ENCODE measurements at regions not wholly inside any gene's neighbourhood (a gene's known extent, or its start where the extent isn't known, plus 50 kb on each side); places are given as distances from the start of the nearest gene placed in this dataset.
"Not testable (repeated sequence)": the region's sequence is repeated elsewhere in the genome, so short reads cannot be mapped to it uniquely, and the experiment has no call there.

GRCh38 chr7:17411922-17412321 lies 113.5 kb downstream of the AHR start:
- Histone ChIP-seq H3K4me1 (replicated peaks; ENCODE audit: insufficient read depth) (peaks cover 39% of the 10 kb centered on the region), H4K20me1 (ENCODE audit: insufficient read depth) (no peaks in the 10 kb centered on the region), H3K9me3 (ENCODE audit: insufficient read depth, low read depth) (peaks cover 20% of the 10 kb centered on the region; the same call in 1 of the 2 replicates), H3K4me3 (no peak overlapping the region), H3K9me2 (ENCODE audit: insufficient read depth) (0 out of 2 replicates have a peak, but pooled peaks cover 3% of the 10 kb centered on the region), H3K79me2 (ENCODE audit: low read depth) (no peaks in the 10 kb centered on the region), H2AFZ (no peak overlapping the region), H3F3A (ENCODE audit: insufficient read depth, low read depth) (peaks cover 19% of the 10 kb centered on the region), H3K4me2 (no peak overlapping the region), H3K27me3 (ENCODE audit: insufficient read depth, low read depth) (no peaks in the 10 kb centered on the region), H3K27ac (no peak overlapping the region), H3K36me3 (ENCODE audit: low read depth) (no peaks in the 10 kb centered on the region)
- intact Hi-C loops (cut with micrococcal nuclease; ENCODE audit: unreplicated experiment), result no loop called here
- TF ChIP-seq EZH2 (IDR thresholded peaks at IDR 0.05; ENCODE audit: low read depth), result no peak
- no peak for TF ChIP-seq CTCF (conservative IDR thresholded peaks at IDR 0.05)
- DNase-seq, result no peak
- BruUV-seq (replicated peaks), result no TSS peak
- POLR2A ChIA-PET (ENCODE audit: unreplicated experiment), result no interaction called here
- CTCF ChIA-PET, result no interaction called here

- BruUV-seq (replicated peaks), result no TSS peak
- no peaks in the 10 kb centered on the region for H3K36me3 ChIP-seq (ENCODE audit: low read depth)
- peaks cover 19% of the 10 kb centered on the region for H3F3A ChIP-seq (ENCODE audit: insufficient read depth, low read depth)
- H3K4me1 ChIP-seq (replicated peaks; ENCODE audit: insufficient read depth), result peaks cover 29% of the 10 kb centered on the region
- H3K4me2 ChIP-seq, result no peak overlapping the region
- peaks cover 11% of the 10 kb centered on the region; the same call in 1 of the 2 replicates for H3K9me3 ChIP-seq (ENCODE audit: insufficient read depth, low read depth)
- TF ChIP-seq CTCF (conservative IDR thresholded peaks at IDR 0.05) (no peak), EZH2 (IDR thresholded peaks at IDR 0.05; ENCODE audit: low read depth) (no peak)
- intact Hi-C loops (cut with micrococcal nuclease; ENCODE audit: unreplicated experiment), result no loop called here
- no peak overlapping the region for H3K4me3 ChIP-seq
- H3K9me2 ChIP-seq (ENCODE audit: insufficient read depth), result 0 out of 2 replicates have a peak, but pooled peaks cover 3% of the 10 kb centered on the region
- no peak for DNase-seq
- no peaks in the 10 kb centered on the region for H3K27me3 ChIP-seq (ENCODE audit: insufficient read depth, low read depth)
- ChIA-PET CTCF (no interaction called here), POLR2A (ENCODE audit: unreplicated experiment) (no interaction called here)
- H4K20me1 ChIP-seq (ENCODE audit: insufficient read depth), result no peaks in the 10 kb centered on the region
- H2AFZ ChIP-seq, result no peak overlapping the region
- no peaks in the 10 kb centered on the region for H3K79me2 ChIP-seq (ENCODE audit: low read depth)
- H3K27ac ChIP-seq, result no peak overlapping the region
Measured at GRCh38 chr7:17412883-17413282, 114.4 kb downstream of the AHR start.

- no peak for TF ChIP-seq EZH2 (IDR thresholded peaks at IDR 0.05; ENCODE audit: low read depth)
- TF ChIP-seq CTCF (conservative IDR thresholded peaks at IDR 0.05), result no peak
- Histone ChIP-seq H3K36me3 (ENCODE audit: low read depth) (no peaks in the 10 kb centered on the region), H3K79me2 (ENCODE audit: low read depth) (no peaks in the 10 kb centered on the region), H4K20me1 (ENCODE audit: insufficient read depth) (no peaks in the 10 kb centered on the region), H3K9me2 (ENCODE audit: insufficient read depth) (no peaks in the 10 kb centered on the region), H3K27ac (no peak overlapping the region), H3K27me3 (ENCODE audit: insufficient read depth, low read depth) (no peaks in the 10 kb centered on the region), H3K4me3 (no peak overlapping the region), H3K4me1 (replicated peaks; ENCODE audit: insufficient read depth) (no peaks in the 10 kb centered on the region), H2AFZ (no peak overlapping the region), H3F3A (ENCODE audit: insufficient read depth, low read depth) (no peaks in the 10 kb centered on the region), H3K9me3 (ENCODE audit: insufficient read depth, low read depth) (peaks cover 3% of the 10 kb centered on the region; the same call in 1 of the 2 replicates), H3K4me2 (no peak overlapping the region)
- DNase-seq, result no peak
- ChIA-PET CTCF (no interaction called here), POLR2A (ENCODE audit: unreplicated experiment) (no interaction called here)
- intact Hi-C loops (cut with micrococcal nuclease; ENCODE audit: unreplicated experiment), result no loop called here
- no TSS peak for BruUV-seq (replicated peaks)
Measured at GRCh38 chr7:17415955-17416354, 117.5 kb downstream of the AHR start.

- H4K20me1 ChIP-seq (ENCODE audit: insufficient read depth); H3K27me3 ChIP-seq (ENCODE audit: insufficient read depth, low read depth); H3K27ac ChIP-seq; H2AFZ ChIP-seq; H3K4me2 ChIP-seq; H3K4me1 ChIP-seq (replicated peaks; ENCODE audit: insufficient read depth); BruUV-seq (replicated peaks); POLR2A ChIA-PET (ENCODE audit: unreplicated experiment); H3F3A ChIP-seq (ENCODE audit: insufficient read depth, low read depth); CTCF ChIA-PET; H3K79me2 ChIP-seq (ENCODE audit: low read depth); H3K9me3 ChIP-seq (ENCODE audit: insufficient read depth, low read depth); intact Hi-C loops (cut with micrococcal nuclease; ENCODE audit: unreplicated experiment); H3K9me2 ChIP-seq (ENCODE audit: insufficient read depth); H3K36me3 ChIP-seq (ENCODE audit: low read depth); DNase-seq; H3K4me3 ChIP-seq: not testable (repeated sequence)
Measured at GRCh38 chr7:17420308-17421015, 122.0 kb downstream of the AHR start.

All from PC-9 (cell line).